Stomach (tissue), 4 donors: ENCODE measurements at regions not wholly inside any gene's neighbourhood (a gene's known extent, or its start where the extent isn't known, plus 50 kb on each side); places are given as distances from the start of the nearest gene placed in this dataset.

Experiments
- POLR2A ChIP-seq, 4 donors: fragments of 450-650 bp; IDR thresholded peaks; one replicate each; pipeline ENCODE4 v1.6.1; 2016; ENCODE audit warnings: antibody characterized with exemption in 4 of 4, control low read depth in 2 of 4, mild to moderate bottlenecking in 1 of 4, moderate library complexity in 1 of 4
- POLR2AphosphoS5 ChIP-seq, 3 donors: sonication (generic); formaldehyde crosslinking; IDR thresholded peaks; one replicate each; pipeline ENCODE4 v1.6.1; 2016; ENCODE audit warnings: antibody characterized with exemption in 3 of 3
- TF ChIP-seq, protein P1 (sequence below), 7 experiments: fragments of 450-650 bp in 4 of 7; fragments of 200-600 bp in 3 of 7; sonication (generic) in 3 of 7; IDR thresholded peaks; one replicate each; pipeline ENCODE4 v1.5.1; 2016 to 2019; ENCODE audit warnings: antibody characterized with exemption in 7 of 7, control low read depth in 2 of 7, mild to moderate bottlenecking in 1 of 7

DNA sequence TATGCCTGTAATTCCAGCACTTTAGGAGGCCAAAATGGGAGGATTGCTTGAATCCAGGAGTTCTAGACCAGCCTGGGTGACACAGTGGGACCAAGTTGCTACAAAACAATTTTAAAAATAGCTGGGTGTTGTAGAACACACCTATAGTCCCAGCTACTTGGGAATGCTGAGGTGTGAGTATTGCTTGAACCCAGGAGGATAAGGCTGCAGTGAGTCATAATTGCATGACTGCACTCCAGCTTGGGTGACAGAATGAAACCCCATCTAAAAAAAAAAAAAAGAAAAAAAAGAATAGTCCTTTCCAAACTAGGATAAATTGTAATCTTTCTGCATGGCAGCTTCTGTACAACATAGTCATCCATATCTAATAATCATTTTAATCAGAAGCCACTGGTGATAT, 270.1 kb upstream of the INTU start:
- TF ChIP-seq POLR2A (IDR thresholded peaks at IDR 0.05) (no peak), POLR2AphosphoS5 (IDR thresholded peaks at IDR 0.05) (no peak)
- TF ChIP-seq, protein P1, sequence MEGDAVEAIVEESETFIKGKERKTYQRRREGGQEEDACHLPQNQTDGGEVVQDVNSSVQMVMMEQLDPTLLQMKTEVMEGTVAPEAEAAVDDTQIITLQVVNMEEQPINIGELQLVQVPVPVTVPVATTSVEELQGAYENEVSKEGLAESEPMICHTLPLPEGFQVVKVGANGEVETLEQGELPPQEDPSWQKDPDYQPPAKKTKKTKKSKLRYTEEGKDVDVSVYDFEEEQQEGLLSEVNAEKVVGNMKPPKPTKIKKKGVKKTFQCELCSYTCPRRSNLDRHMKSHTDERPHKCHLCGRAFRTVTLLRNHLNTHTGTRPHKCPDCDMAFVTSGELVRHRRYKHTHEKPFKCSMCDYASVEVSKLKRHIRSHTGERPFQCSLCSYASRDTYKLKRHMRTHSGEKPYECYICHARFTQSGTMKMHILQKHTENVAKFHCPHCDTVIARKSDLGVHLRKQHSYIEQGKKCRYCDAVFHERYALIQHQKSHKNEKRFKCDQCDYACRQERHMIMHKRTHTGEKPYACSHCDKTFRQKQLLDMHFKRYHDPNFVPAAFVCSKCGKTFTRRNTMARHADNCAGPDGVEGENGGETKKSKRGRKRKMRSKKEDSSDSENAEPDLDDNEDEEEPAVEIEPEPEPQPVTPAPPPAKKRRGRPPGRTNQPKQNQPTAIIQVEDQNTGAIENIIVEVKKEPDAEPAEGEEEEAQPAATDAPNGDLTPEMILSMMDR (IDR thresholded peaks at IDR 0.05) = no peak
